ENCODE measurements at regions not wholly inside any gene's neighbourhood (a gene's known extent, or its start where the extent isn't known, plus 50 kb on each side); places are given as distances from the start of the nearest gene placed in this dataset.

DNA sequence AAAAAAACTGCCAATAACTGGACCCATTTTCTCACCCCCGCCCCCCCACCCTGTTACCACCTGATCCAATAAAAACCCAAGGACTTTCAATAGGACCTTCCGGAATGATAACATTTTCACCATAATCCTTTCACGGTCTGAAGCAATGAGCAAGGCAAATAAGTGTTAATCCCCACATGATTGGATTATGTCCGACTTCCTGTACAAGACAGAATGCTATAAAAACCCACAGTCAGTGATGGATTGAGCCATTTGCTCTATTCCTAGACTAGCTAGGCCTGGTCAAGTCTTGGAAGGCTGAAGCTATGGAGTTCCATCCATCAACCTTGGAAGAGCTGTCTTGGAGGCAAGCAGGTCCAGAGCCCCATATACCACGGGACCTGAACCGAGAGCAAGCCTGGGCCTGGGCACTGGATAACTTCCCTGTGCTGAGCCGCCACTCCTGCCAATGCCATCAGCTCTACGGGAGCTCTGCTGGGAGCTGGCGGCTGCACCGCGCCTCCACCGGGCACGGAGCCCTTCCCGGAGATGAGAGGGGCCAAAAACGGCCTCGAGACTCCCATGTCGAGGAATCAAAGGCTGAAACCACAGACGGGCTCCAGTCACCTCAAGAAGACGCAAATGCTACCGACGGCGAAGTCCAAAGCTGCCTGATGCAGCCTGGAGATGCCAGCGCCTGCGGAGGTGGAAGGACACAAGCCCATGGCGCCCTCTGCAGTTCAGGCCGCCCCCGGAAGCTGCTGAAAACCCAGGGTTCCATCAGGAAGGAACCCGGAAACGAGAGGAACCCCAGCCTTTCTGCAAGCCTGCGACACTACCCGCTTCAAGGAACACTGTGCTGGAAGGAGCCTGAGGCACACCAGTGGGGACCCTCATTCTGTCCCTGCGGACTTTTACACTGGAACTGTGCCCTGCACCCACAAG is 69.2 kb downstream of the ANXA2R start:
- TF ChIP-seq, protein P1, sequence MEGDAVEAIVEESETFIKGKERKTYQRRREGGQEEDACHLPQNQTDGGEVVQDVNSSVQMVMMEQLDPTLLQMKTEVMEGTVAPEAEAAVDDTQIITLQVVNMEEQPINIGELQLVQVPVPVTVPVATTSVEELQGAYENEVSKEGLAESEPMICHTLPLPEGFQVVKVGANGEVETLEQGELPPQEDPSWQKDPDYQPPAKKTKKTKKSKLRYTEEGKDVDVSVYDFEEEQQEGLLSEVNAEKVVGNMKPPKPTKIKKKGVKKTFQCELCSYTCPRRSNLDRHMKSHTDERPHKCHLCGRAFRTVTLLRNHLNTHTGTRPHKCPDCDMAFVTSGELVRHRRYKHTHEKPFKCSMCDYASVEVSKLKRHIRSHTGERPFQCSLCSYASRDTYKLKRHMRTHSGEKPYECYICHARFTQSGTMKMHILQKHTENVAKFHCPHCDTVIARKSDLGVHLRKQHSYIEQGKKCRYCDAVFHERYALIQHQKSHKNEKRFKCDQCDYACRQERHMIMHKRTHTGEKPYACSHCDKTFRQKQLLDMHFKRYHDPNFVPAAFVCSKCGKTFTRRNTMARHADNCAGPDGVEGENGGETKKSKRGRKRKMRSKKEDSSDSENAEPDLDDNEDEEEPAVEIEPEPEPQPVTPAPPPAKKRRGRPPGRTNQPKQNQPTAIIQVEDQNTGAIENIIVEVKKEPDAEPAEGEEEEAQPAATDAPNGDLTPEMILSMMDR (IDR thresholded peaks at IDR 0.05): peak in 2 of 6 experiments; percentile 4 to 11
- TF ChIP-seq POLR2A (IDR thresholded peaks at IDR 0.05): no peak

All from adrenal gland (tissue), 5 donors.